ENCODE measurements at regions not wholly inside any gene's neighbourhood (a gene's known extent, or its start where the extent isn't known, plus 50 kb on each side); places are given as distances from the start of the nearest gene placed in this dataset.
"Not testable (repeated sequence)": the region's sequence is repeated elsewhere in the genome, so short reads cannot be mapped to it uniquely, and the experiment has no call there.

DNA sequence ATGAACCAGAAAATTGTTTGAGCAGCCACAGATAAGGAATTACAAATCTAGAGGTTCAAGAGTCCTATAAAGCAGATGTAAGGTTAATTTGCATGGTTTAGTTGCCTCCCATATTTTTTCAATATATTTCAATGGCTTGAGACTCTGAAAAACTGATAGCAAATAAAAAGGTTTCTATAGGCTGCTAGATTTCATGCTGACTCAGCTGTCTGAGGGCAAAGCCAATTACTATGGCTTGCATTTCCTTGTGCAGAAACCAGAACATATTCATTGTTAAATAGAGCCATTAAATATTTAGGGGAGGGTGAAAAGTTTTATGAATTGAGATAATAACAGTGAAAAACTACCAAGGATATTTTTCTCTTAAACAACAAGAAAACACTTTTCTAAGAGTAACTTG is 278.1 kb upstream of the CADM2 start:
- no peak for DNase-seq

DNA sequence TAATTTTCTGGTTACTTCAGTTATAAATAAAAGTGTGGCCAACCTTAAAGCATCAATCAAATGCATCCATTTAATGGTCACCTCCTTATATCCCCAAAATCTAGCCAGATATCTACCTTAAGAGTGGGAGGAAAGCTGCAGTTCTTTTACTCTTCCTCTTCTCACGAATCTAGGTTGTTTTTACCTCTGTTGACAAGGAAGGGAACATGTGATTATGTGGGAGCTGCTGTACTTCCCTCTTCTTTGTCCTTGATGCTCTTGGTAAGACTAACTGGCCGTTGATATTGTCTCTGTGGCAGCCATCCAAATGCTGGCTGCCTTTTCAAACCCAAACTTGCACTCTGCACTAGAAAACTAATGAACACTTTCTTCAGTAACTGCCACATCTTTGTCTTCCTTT is 275.3 kb upstream of the CADM2 start:
- DNase-seq: no peak

DNA sequence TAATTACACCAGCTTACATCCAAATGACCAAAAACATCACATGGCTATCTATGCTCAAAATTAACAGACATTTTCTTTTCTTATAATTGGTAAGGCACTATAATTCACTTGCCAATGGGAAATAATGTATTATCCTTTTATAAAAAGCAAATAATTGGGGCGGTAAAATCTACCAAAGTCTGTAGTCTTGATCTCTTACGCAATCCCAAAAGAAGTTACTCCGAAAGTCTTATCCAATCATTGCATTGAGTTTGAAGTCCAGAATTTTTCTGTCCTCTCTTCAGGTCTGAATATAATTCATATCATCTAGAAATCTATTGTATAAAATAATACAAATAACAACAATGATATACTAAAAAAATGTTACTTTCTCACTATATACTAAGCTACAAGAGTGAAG is 273.3 kb upstream of the CADM2 start:
- no peak for DNase-seq

DNA sequence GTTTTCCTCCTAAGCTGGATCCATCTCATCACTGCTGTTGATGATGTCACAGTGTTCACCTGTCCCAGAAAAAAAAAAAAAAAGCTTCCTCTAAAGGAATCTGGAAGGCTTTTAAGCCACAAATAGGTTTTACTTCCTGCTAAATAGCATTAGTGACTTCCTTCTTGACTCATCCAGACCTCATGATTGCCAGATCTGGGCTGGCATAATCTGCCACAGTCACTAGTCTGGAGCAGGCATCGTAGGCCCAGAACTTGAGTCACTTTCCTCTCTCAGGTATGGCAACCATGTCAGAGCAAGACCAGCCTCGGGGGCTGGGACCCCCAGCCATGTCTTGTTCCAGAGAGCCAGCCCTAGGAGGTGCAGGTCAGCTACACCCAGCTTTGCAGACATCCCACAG is 266.5 kb upstream of the CADM2 start:
- no peak for DNase-seq

DNA sequence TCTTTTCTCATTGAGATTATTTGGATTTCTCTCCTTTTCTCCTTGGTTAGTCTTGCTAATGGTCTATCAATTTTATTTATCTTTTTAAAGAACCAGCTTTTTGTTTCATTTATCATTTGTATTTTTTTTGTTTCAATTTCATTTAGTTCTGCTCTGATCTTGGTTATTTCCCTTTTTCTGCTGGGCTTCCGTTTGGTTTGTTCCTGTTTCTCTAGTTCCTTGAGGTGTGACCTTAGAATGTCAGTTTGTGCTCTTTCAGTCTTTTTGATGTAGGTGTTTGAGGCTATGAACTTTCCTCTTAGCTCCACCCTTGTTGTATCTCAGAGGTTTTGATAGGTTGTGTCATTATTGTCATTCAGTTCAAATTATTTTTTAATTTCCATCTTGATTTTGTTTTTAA is 248.5 kb upstream of the CADM2 start:
- not testable (repeated sequence) for DNase-seq

DNA sequence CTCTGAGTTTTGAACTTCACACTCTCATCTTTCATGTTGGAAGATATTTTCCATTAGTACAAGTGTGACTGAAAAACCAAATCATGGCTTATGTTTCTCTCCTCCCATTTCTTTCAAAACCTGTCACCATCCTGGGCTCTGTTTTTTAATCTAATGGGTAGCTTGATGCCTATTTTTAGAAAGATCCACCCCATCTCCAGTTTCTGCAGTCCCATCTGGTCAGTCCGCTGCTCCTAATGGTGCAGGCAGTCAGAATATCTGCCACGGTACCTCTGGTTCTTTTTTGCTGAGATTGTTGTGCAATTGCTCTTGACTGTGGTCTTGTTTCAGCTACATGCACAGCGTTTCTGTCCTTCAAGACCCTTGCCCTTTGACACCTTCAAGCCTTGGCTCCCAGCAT is 240.9 kb upstream of the CADM2 start:
- DNase-seq: no peak

DNA sequence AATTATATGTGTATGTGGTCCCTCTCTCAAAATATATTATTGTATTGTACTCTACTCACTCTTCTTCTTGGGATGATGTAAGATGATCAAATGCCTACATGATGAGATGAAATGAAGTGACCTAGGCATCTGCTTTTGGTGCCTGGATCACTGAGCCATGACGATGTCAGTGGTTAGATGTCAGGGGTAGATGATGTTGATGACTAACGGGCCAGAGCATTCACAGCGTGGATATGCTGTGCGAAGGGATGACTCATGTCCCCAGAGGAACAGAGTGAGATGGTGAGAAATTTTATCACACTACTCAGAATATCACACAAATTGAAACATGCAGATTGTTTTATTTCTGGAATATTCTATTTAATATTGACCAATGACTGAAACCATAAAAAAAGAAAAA is 233.9 kb upstream of the CADM2 start:
- peak; percentile 95 for DNase-seq

DNA sequence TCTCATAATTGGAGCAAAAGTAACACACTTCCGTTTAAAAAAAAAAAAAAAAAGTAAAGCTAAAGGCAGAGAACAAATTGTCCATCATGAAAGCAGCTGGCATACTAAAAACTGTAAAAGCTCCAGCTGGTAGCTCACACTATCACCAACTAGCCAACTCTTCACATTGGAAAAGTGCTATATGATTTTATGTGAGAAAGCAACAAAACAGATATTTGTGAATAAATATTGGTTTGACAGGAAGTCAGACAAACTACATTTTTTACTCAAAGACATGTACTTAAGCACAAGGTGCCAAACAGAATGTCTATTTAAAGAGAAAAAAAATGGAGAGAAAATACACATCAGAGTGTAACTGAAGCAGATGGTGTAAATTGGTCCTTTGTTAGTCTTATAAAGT is 231.2 kb upstream of the CADM2 start:
- no peak for DNase-seq

DNA sequence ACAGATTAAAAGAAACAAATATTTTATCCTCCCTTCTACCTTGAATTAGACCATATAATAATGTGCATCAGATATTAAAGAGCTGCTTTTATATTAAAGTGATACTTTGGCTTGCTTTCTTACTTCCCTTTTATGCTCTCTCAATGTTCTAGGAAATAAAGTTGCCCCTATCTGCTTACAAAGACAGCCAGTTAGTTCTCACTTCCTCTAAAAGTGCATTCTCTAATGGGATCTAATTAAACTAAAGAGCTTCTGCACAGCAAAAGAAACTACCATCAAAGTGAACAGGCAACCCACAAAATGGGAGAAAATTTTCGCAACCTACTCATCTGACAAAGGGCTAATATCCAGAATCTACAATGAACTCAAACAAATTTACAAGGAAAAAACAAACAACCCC is 224.1 kb upstream of the CADM2 start:
- DNase-seq: not testable (repeated sequence)

DNA sequence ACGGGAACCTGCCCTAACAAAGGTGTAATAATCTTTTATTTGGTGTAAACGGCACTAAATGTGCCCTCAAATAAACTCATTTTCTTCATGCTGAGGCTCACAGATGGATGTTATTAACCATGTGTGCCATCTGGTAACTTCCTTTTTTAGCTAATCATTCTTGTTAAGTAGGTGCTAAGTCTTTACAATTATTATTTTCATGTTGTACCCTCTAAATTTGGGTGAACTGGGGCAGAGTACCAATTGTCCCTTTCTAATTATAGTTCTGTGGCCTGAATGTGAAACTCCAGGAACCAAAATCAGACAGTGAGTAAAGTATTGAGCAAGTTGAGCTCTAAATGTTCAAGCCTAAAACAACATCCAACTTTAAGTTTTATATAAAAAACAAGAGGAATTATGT is 220.7 kb upstream of the CADM2 start:
- no peak for DNase-seq

DNA sequence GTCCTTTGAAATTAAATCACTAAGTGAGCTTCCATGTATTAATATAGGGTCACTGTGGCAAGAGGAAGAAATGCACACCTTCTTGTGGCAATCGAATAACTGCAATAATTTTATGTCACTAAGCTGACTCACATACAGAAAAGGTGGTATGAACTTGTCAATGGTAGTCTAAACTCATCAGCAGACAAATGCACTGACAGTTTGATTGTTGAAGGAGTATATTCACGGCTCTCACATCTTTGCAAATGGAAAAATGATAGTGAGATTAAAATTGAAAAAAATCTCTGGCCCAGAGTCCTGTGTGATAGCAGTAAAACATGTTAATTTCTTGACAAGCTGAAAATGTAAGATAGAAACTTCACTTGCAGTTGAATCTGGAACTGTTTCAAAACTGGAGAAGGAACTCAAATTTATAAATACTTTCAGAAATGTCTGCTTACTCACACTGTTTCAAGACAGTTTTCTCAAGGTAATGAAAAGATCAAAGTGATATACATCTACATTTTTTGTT is 215.8 kb upstream of the CADM2 start:
- no peak for DNase-seq

DNA sequence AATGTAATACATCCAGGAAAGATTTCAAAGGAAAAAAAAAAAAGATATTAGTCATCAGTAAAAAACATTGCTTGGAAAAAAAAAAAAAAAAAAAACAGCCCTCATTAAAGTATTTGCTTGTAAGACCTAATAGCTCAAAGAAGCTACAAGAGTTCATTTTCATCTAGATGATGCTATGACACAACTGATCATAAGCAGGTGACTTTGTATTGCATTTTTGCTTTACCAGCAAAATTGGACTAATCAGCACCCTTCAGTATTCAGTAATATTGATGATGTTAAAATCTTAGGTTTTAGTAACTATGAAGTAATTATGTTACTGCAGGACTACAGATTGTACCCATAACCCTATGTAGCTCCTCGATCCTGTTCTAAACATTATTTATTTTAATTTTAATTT is 214.7 kb upstream of the CADM2 start:
- no peak for DNase-seq

DNA sequence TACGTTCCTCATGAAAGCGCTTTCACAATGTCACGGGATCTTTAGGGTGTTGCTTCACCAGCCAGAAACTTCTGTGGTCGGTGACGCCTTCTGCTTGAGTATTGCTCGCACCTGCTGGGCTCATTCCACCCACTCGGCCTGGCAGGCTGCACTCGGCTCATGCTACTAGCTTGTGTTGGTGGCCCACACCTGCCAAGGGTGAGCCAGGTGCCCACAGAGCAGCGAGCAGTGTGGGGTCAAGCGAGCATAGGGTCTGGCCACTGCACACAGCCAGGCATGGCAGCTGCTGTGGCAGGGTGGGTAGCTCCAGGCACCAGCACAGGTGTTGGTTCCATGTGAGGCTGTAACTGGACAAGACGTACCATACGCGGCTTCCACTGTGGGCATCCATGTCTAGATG is 202.9 kb upstream of the CADM2 start:
- DNase-seq: no peak

DNA sequence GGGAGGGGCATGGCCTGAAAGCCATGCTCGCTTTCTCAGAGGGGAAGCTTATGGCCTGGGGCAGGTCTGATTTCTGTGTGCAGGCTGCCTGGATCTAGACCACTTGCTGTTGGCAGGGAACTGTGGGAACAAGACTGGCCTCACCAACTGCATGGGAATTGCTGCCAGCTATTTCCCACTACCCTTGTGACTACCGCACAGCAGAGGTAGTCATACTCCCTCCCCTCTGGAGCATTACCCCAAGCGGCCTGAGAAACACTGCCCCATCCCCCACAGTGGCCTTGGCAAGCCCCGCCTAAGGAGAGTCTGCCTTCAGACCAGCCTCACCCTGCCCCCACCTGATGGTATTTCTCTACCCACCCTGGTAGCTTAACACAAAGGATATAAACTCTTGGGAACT is 199.4 kb upstream of the CADM2 start:
- DNase-seq: no peak

DNA sequence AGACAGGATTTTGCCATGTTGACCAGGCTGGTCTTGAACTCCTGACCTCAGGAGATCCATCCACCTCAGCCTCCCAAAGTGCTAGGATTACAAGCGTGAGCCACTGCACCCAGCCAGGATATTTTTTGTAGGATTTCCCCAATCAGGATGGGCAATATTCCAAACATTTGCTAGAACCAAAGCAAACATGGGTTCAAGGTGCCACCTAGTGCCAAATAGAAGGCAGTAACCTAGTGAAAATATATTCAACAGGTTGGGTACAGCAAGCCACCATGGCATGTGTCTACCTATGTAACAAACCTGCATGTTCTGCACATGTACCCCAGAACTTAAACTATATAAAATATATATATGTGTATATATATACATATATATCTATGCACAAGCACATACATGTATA is 185.9 kb upstream of the CADM2 start:
- no peak for DNase-seq

DNA sequence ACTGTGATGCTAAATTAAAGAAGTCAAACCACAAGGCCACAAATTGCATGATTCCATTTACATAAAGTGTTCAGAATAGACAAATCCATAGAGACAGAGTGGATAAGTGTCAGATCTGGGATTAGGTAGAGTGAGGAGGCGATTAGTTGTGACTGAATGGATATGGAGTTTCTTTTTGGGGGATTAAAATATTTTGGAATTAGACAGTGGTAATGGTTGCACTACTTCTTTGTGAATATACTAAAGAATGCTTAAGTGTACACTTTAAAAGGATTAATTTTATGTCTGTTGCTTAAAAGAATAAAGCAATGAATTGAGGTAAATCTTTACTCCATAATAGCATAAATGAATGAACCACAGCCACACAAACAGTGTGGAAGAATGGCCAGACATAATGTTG is 175.5 kb upstream of the CADM2 start:
- no peak for DNase-seq

DNA sequence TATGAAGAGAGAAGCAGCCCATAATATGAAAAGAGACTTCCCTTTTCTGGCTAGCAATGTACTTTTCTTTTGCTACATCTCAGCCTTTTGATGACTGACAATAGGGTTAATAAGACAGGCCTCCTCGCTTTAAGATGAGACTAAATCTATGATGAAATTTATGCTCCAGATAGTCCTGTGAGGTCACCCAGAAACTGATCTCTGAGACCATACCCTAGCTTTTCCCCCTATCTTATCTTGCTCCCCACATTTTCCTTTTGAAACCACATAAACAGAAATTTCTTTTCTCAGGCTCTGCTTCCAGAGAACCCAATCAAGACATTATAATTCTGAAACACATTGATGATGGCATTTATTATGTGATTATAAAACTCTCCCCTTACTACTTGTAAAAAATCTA is 168.8 kb upstream of the CADM2 start:
- DNase-seq: no peak

DNA sequence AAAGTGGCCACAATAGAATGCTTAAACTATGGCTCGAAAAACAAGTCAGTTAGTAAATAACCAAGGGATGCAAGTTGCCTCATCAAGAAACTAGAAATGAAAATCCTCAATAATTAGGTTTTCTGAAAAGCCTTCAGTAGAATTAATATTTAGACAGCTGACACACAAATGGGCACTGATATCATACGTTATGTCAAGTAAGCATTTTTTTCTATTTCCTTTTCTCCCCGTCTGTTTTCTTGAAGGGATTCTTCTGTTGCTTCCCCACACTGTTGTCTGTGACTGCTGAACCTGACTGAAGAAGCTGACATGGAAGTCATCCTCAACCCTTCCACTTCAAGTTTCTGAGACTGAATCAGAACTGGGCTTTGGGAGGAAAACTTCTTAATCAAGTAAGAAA is 151.8 kb upstream of the CADM2 start:
- DNase-seq: no peak

DNA sequence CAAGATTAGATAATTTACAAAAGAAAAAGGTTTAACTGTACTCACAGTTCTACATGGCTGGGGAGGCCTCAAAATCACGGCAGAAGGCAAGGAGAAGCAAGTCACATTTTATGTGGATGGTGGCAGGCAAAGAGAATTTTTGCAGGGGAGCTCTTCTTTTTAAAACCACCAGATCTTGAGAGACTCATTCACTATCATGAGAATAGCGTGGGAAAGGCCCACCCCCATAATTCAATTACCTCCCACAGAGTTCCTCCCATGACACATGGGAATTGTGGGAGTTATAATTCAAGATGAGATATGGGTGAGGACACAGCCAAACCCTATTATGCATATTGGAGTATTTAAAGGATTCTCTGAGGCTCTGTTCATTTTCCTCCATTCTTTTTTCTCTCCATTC is 138.7 kb upstream of the CADM2 start:
- no peak for DNase-seq

DNA sequence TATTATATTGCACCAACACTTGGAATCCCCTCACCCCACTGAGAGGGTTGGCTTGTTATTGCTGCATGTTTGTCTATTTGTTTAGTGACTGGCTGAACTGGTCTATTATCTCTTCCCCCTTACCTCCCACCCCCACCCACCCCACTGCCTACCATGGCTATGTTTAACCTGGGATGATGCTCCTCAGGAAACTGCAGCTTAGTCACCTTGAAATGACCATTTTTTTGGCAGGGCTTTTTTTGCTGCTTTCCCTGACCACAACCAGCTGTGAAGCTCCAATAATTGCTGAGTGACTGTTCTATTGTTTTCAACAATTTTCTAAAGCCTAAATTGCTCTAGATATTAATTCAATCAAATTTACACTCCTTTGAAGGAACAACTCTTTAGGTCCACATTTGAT is 137.9 kb upstream of the CADM2 start:
- DNase-seq: no peak

DNA sequence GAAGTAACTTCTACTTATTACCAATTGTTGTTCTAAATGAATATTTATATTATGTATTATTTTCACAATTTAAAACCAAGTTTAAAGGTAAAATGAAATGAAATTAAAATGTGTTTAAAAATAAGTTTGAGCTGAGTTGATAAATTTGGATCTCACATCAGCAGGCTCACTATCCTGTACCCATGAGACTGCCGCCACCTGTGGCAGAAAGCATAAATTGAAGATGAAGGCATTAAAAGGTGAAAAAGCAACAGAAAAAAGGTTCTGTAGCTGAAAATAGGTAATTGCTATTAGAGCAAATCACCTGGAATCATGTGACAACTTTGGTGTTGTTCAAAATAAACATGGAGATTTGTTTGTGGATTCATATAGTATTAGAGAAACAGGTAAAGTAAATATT is 133.0 kb upstream of the CADM2 start:
- no peak for DNase-seq

DNA sequence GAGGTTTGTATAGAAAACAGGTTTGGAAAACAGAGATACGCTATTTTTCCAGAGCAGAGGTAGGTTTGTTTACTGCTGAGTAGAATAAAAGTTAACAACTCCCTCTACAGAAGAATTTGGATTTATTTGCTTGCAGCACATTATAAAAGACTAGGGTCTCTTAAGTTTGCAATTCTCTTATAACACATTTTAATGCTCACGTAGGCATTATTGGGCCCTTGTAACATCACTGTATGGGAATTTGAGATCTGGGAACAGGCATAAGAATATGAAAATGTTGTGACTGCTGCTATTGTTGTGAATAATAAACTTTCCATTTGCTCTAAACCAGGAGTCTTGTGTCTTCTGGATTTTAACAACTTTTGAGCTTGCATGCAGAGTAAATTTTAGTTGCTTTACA is 128.3 kb upstream of the CADM2 start:
- DNase-seq: no peak

DNA sequence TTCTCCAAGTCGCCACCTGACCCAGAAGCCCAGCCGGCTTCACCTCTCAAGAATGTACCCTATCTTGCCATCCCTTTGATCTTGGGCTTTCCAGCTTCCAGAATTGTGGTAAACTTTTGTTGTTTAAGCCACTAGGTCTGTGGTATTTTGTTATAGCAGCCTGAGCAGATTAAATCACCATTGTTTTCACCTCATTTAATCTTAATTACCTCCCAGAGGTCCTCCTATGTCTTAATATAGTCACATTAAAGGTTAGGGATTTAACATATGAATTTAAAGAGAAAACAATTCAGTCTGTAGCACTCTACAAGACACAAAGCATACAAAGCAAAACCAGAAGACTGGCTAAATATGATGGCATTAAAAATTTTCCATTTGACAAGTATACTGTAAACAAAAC is 123.4 kb upstream of the CADM2 start:
- DNase-seq: no peak

DNA sequence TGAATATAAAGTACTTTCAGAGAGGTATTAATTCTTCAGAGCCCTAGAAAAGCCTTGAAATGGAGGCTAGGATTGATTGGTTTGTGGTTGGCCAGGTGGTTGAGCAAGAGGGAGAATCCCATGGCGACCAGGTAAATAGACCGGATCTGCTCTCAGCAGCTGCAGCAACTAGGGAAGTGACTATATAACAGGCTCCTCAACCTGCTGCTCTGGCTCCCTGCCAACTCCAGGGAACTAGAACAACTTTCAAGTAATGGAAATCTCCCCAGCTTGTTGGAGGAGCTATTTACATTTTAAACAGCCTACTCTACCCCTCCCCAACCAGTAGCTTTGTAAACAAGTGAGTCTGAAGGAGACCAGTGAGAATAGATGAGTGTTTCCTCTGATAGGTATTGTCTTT is 121.8 kb upstream of the CADM2 start:
- DNase-seq: no peak

DNA sequence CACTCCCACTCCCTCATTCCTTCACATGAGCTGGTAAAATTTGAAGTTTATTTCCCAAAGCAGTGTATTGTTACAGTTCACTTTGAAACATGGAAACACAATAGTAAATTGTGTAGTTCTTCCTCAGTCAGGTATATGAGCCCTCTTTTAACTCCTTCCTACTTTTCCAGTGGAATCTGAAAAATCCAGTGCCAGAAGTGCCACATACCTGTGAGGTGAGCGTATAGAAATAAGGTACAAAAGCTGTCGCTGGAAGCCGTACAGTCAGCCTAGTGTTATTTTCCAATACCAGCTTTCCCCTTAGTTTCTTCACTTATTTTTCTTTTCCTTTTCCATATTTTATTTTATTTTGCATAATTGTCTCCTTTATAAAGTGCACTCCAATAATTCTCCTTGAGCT is 81.7 kb upstream of the CADM2 start:
- DNase-seq: no peak

DNA sequence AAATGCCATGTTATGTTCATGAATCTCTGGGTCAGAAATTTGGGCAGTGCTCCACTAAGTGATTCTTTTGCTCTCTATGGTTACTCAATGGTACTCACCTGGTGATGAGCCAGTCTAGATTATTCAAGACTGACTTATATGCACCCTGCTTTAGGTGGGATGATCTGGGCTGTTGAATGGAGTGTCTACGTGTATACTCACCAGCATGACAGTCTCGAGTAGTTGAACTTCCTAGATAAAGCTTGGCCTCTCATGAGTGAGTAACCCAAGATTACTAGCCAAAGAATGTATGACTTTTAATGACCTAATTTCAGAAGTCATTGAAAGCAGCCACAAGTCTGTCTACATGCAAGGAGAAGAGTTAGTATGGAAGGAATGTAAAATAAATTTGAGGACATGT is 77.5 kb upstream of the CADM2 start:
- DNase-seq: no peak
